ENCODE measurements at regions not wholly inside any gene's neighbourhood (a gene's known extent, or its start where the extent isn't known, plus 50 kb on each side); places are given as distances from the start of the nearest gene placed in this dataset.

- TF ChIP-seq CTCF (conservative IDR thresholded peaks at IDR 0.05; ENCODE audit: low read depth in 2 of 2) (no peak), EZH2 (IDR thresholded peaks at IDR 0.05; ENCODE audit: low read depth, unreplicated experiment) (no peak), POLR2AphosphoS5 (IDR thresholded peaks at IDR 0.05; ENCODE audit: low read depth) (no peak), REST (IDR thresholded peaks at IDR 0.05; ENCODE audit: unreplicated experiment) (no peak), ETS1 (IDR thresholded peaks at IDR 0.05) (no peak), STAT1 (IDR thresholded peaks at IDR 0.05; ENCODE audit: unreplicated experiment) (no peak), EZH2phosphoT487 (IDR thresholded peaks at IDR 0.05; ENCODE audit: unreplicated experiment) (no peak), CREB1 (CRISPR knock-in tag; IDR thresholded peaks at IDR 0.05; ENCODE audit: low read depth) (no peak), NANOG (IDR thresholded peaks at IDR 0.05; ENCODE audit: borderline replicate concordance) (no peak), JUNB (IDR thresholded peaks at IDR 0.05; ENCODE audit: unreplicated experiment) (no peak), ZNF114 (CRISPR knock-in tag; IDR thresholded peaks at IDR 0.05) (no peak)
These were observed 1624.0 kb upstream of the IGFBP7 start for GRCh38 chr4:58734030-58734674.

Data from GM23338 (cell line).